Muscle layer of duodenum (tissue), 2 donors: ENCODE measurements at regions not wholly inside any gene's neighbourhood (a gene's known extent, or its start where the extent isn't known, plus 50 kb on each side); places are given as distances from the start of the nearest gene placed in this dataset.
"Not testable (repeated sequence)": the region's sequence is repeated elsewhere in the genome, so short reads cannot be mapped to it uniquely, and the experiment has no call there.

Experiments
- H3K27ac ChIP-seq: one replicate; pipeline ENCODE4 v1.7.0; 2013; ENCODE audit warnings: mild to moderate bottlenecking, low read length
- H3K27me3 ChIP-seq: one replicate; pipeline ENCODE4 v1.7.0; 2013; ENCODE audit warnings: low read depth, mild to moderate bottlenecking, control low read depth, low read length
- H3K36me3 ChIP-seq, 2 donors: one replicate each; pipeline ENCODE4 v1.7.0; 2013; ENCODE audit warnings: low read length in 2 of 2, control low read depth in 1 of 2, mild to moderate bottlenecking in 1 of 2; ENCODE audit not compliant: insufficient read depth in 2 of 2, control insufficient read depth in 1 of 2
- H3K4me1 ChIP-seq, 2 donors: one replicate each; pipeline ENCODE4 v1.7.0; 2013; ENCODE audit warnings: low read length in 2 of 2, mild to moderate bottlenecking in 2 of 2, control low read depth in 1 of 2, moderate library complexity in 1 of 2; ENCODE audit not compliant: insufficient read depth in 2 of 2, control insufficient read depth in 1 of 2
- H3K4me3 ChIP-seq, 2 donors: one replicate each; pipeline ENCODE4 v1.7.0; 2013; ENCODE audit warnings: low read length in 2 of 2, low read depth in 1 of 2, mild to moderate bottlenecking in 1 of 2
- H3K9me3 ChIP-seq, 2 donors: one replicate each; pipeline ENCODE4 v1.7.0; 2013; ENCODE audit warnings: low read length in 2 of 2, control low read depth in 1 of 2, mild to moderate bottlenecking in 1 of 2; ENCODE audit not compliant: control insufficient read depth in 1 of 2
- donor health status: healthy.

DNA sequence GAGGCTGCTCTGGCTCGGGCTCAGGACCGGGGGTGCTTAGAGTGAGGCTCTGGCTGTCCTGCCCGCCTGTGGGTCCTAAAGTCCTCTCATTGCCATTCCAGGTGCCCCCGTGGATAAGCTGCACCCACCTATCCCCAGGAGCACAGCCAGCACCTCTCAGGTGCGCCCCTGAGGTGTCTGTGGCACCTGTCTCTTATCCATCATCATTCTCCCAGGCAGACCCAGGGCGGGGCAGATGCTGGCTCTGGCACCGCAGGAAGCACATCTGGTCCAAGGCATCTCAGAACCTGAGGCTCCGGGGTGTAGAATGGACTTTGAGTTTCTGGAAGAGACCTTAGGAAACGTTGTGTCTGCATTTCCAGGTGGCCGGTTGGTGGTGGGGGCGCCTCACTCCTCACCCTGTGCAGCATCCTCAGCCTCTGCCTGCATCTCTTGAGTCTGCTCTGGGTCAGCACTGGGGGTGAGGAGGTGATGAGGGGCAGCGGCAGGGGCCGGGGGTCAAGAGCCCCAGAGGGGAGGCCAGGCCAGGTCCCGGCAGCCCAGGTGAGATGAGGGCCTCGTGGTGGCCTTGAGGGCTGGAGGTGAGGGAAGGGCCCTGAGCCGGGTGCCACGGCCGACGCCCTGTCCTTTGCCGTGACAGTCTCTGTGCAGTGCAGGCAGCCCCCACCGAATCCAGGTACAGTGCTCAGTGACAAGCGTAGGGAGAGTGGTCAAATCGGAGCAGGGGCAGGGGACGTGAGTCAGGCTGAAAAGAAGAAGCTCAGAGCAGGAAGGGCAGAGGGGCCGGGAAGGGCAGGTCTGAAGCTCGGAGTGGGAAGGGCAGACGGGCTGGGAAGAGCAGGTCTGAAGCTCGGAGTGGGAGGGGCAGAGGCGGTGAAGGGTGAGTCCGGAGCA, 173.5 kb downstream of the NPIPB11 start:
- Histone ChIP-seq H3K9me3 (no peaks in the 10 kb centered on the region), H3K36me3 (no peaks in the 10 kb centered on the region), H3K4me3 (no peak overlapping the region), H3K27me3 (no peaks in the 10 kb centered on the region), H3K4me1 (no peaks in the 10 kb centered on the region), H3K27ac (no peak overlapping the region)

GRCh38 chr16:29232160-29232705, 174.3 kb downstream of the NPIPB11 start:
- not testable (repeated sequence) for H3K4me1 ChIP-seq, H3K36me3 ChIP-seq, H3K27ac ChIP-seq, H3K9me3 ChIP-seq, H3K4me3 ChIP-seq, H3K27me3 ChIP-seq

GRCh38 chr16:29231244-29231643, 175.3 kb downstream of the NPIPB11 start:
- Histone ChIP-seq H3K36me3 (no peaks in the 10 kb centered on the region), H3K9me3 (no peaks in the 10 kb centered on the region), H3K4me3 (no peak overlapping the region), H3K27ac (no peak overlapping the region), H3K4me1 (no peaks in the 10 kb centered on the region), H3K27me3 (no peaks in the 10 kb centered on the region)

- Histone ChIP-seq H3K4me1 (no peaks in the 10 kb centered on the region), H3K4me3 (no peak overlapping the region), H3K9me3 (no peaks in the 10 kb centered on the region), H3K36me3 (no peaks in the 10 kb centered on the region), H3K27ac (no peak overlapping the region), H3K27me3 (no peaks in the 10 kb centered on the region)
Observed at GRCh38 chr16:29230671-29231096, 175.8 kb downstream of the NPIPB11 start.

- H3K9me3 ChIP-seq, H3K27ac ChIP-seq, H3K36me3 ChIP-seq, H3K4me3 ChIP-seq, H3K4me1 ChIP-seq, H3K27me3 ChIP-seq: not testable (repeated sequence)
Observed at GRCh38 chr16:29230006-29230668, 176.4 kb downstream of the NPIPB11 start.

DNA sequence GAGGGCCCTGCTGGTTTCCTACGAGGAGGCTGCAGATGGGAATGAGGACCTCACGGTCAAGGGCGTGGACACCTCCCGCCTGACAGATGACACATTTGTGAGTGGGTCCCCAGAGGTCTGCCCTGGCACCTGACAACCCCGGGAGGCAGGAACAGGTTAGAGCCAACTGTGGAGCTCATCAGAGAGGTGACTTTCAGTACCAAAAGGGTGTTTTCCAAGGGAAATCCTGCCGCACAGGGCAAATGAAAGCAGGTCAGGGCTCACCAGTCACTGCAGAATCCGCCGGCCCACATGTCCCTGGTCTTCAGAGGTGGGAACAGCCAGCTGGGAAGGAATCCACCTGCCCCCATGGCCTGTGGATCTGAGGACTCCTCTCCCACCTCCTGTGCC, 176.9 kb downstream of the NPIPB11 start:
- not testable (repeated sequence) for H3K27ac ChIP-seq, H3K4me1 ChIP-seq, H3K4me3 ChIP-seq

GRCh38 chr16:29228664-29229611, 177.6 kb downstream of the NPIPB11 start:
- H3K36me3 ChIP-seq, H3K27ac ChIP-seq, H3K27me3 ChIP-seq, H3K9me3 ChIP-seq, H3K4me1 ChIP-seq, H3K4me3 ChIP-seq: not testable (repeated sequence)

More for the DNA sequence above, 176.9 kb downstream of the NPIPB11 start:
- not testable (repeated sequence) for H3K9me3 ChIP-seq, H3K27me3 ChIP-seq, H3K36me3 ChIP-seq

DNA sequence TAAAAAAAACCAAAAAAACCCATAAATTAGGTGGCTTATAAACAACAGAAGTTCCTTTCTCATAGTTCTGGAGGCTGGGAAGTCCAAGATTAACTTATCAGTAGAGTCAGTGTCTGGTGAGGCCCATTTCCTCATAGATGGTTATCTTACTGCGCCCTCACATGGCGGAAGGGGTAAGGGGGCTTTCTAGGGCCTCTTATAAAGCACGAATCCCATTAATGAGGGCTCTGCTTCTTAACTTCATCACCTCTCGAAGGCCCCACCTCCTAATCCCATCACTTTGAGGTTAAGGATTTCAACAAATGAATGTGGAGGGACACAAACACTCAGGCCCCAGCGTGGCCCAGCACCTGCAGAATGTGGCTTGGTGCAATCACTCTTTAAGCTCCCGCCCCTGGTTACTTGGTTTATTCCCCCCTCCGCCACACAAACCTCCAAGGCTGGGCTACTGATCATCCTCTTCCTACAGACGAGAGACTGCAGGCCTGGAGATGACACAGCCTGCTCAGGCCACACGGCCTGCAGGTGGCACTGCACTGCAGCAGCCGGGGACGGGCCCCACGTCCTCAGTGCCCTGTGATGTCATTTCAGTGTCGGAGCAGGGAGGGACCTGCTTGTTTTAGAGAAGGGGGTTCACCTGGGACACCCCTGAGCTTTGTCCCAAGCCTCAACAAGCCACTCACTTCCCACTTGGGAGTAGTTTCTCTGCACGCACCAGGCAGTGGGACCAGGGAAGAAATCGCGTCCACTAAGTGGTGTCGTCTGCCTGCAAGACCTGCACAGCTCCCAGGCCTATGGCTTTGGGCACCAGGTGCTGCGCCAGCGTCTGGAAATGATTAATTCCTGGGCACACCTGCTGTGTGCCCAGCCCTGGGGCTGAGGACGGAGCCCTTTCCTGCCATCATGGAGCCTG, 178.5 kb downstream of the NPIPB11 start:
- H3K27me3 ChIP-seq, H3K27ac ChIP-seq, H3K9me3 ChIP-seq, H3K4me3 ChIP-seq, H3K36me3 ChIP-seq, H3K4me1 ChIP-seq: not testable (repeated sequence)

- Histone ChIP-seq H3K27me3 (no peaks in the 10 kb centered on the region), H3K4me3 (no peak overlapping the region), H3K4me1 (no peaks in the 10 kb centered on the region), H3K27ac (no peak overlapping the region), H3K9me3 (no peaks in the 10 kb centered on the region), H3K36me3 (no peaks in the 10 kb centered on the region)
Observed at GRCh38 chr16:29226782-29227181, 179.7 kb downstream of the NPIPB11 start.

DNA sequence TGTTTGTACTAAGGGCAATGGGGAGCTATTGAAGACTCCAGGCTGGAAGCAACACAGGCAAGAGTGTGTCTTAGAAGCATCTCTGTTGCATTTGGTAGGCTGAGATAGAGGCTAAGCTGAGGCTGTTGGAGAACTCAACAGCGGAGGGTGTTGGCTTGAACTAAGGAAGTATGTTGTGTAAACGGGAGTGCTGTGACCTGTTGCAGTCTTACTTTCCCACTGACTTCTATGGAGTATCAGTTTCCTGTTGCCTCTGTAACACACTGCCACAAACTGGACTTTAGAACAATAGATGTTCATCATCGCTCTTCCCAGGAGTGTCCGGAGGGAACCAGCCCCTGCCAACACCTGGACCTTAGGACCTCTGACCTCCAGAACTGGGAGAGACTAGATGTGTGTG, 181.8 kb downstream of the NPIPB11 start:
- H3K27ac ChIP-seq, H3K4me1 ChIP-seq, H3K36me3 ChIP-seq, H3K9me3 ChIP-seq, H3K27me3 ChIP-seq, H3K4me3 ChIP-seq: not testable (repeated sequence)
